Mesodermal cell (in vitro differentiated cells): ENCODE measurements at regions not wholly inside any gene's neighbourhood (a gene's known extent, or its start where the extent isn't known, plus 50 kb on each side); places are given as distances from the start of the nearest gene placed in this dataset.

Experiments used
- H3K27ac ChIP-seq: 2 replicates; pipeline ENCODE4 v1.7.0; 2013; ENCODE audit warnings: mild to moderate bottlenecking, low read depth, low read length, moderate library complexity; ENCODE audit not compliant: severe bottlenecking
- H3K36me3 ChIP-seq: 2 replicates; pipeline ENCODE4 v1.7.1; 2013; ENCODE audit warnings: mild to moderate bottlenecking, low read length, moderate library complexity; ENCODE audit not compliant: control insufficient read depth, insufficient read depth
- H3K4me1 ChIP-seq: one replicate; pipeline ENCODE4 v1.7.1; 2013; ENCODE audit warnings: mild to moderate bottlenecking, low read length; ENCODE audit not compliant: insufficient read depth, control insufficient read depth, poor library complexity, severe bottlenecking
- H3K4me3 ChIP-seq: 2 replicates; pipeline ENCODE4 v1.7.0; 2013; ENCODE audit warnings: low read length, control low read depth, mild to moderate bottlenecking; ENCODE audit not compliant: insufficient read depth, poor library complexity, severe bottlenecking; ENCODE audit errors: extremely low read depth
- H3K9me3 ChIP-seq: 2 replicates; pipeline ENCODE4 v1.7.1; 2013; ENCODE audit warnings: mild to moderate bottlenecking, low read length, moderate library complexity; ENCODE audit not compliant: control insufficient read depth
- WGBS, 2 experiments: methylation state at CpG; one replicate each; pipeline ENCODE4 v1.1.5; 2013; ENCODE audit warnings: missing lambda C conversion rate in 2 of 2; ENCODE audit not compliant: insufficient coverage in 2 of 2; 5-methylcytosine and 5-hydroxymethylcytosine counted together

DNA sequence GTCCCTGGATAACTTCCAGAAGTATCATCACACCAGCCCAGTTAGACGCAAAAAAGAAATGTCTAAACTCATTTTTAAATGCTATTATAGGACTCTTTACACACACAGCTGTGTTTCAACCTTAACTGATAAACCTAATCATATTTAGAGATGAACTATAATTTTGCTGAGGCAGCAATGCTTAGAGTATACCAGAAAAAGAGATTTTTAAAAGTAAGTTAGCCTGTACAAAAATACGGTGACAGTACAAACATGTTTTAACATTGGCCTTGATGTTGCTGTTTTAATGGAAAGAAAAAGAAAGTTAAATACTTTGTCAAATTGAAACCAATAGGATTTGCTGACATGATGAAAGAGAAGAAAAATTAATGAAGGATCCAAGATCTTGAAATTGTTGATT lies 1341.2 kb upstream of the CDH6 start:
- no peaks in the 10 kb centered on the region for H3K36me3 ChIP-seq
- no peak overlapping the region for H3K27ac ChIP-seq
- WGBS, 2 experiments, result 100% methylated on average over 2 of the region's 2 CpGs; no CpG with 5 or more reads in 1 of the 2 experiments
- no peak overlapping the region for H3K4me3 ChIP-seq
- no peaks in the 10 kb centered on the region for H3K4me1 ChIP-seq
- H3K9me3 ChIP-seq, result no peaks in the 10 kb centered on the region

DNA sequence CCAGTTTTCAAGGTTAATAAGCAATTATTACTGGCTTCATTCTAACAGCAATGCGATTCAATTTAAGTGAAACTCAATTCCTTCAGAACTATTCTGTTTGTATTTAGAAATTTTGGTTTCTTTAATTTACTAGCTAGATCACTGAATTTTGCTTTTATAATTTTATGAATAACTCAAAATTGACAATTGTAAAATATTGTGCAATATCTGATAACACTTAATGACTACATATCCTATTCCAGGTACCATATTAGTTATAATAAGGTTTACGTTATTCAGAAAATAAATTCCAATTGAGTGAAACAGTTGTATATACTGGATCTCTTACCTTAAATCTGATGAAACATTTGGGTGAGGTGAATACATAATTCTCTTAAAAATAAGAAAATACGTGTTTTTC lies 1348.3 kb upstream of the CDH6 start:
- no CpG with 5 or more reads among the region's 3 CpGs for WGBS, 2 experiments
- H3K36me3 ChIP-seq, result no peaks in the 10 kb centered on the region
- H3K4me1 ChIP-seq, result no peaks in the 10 kb centered on the region
- H3K4me3 ChIP-seq, result no peak overlapping the region
- no peaks in the 10 kb centered on the region for H3K9me3 ChIP-seq
- H3K27ac ChIP-seq, result no peak overlapping the region

DNA sequence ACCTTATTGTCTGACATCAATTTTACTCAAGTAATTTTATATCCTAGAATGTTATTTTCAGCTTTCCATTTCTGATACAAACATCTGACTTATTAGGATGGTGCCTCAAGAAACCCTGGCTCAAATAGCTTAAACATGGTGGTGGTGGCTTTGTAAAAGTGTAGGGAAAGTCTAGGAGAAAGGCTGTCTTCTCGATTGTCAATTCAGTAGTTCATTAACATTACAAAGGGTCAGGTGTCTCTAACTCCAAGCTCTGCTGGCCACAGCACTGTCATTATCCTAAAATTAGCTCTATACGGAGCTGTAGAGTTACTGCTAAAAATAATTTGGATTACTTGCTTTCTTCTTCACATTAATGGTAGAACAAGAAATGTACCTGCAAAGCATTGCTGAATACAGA lies 1360.1 kb upstream of the CDH6 start:
- Histone ChIP-seq H3K27ac (no peak overlapping the region), H3K4me1 (no peaks in the 10 kb centered on the region), H3K4me3 (no peak overlapping the region), H3K9me3 (no peaks in the 10 kb centered on the region), H3K36me3 (no peaks in the 10 kb centered on the region)
- 50% methylated on average over 1 of the region's 2 CpGs; no CpG with 5 or more reads in 1 of the 2 experiments for WGBS, 2 experiments

DNA sequence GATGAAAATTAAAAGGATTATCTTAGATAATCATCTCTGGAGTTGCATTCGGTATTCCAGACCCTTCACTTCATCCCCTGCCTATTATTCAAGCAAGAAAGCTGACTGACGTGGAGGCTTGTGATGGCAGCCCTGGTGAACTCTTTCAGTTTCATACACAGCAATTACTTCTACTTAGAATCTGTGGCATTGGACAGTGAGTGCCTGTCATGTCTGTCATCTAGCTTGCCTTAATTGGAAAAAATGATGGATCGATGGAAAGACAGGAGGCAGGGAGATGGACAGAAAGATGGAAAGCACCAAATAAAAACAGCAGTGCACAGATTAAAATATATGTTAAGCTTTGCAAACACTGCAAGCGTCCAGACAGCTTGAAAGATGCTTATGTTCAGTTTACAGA lies 1371.0 kb upstream of the CDH6 start:
- no peaks in the 10 kb centered on the region for H3K4me1 ChIP-seq
- WGBS, 2 experiments, result 91% methylated on average over 3 of the region's 4 CpGs; no CpG with 5 or more reads in 1 of the 2 experiments
- H3K27ac ChIP-seq, result no peak overlapping the region
- no peaks in the 10 kb centered on the region for H3K9me3 ChIP-seq
- H3K4me3 ChIP-seq, result no peak overlapping the region
- H3K36me3 ChIP-seq, result no peaks in the 10 kb centered on the region

DNA sequence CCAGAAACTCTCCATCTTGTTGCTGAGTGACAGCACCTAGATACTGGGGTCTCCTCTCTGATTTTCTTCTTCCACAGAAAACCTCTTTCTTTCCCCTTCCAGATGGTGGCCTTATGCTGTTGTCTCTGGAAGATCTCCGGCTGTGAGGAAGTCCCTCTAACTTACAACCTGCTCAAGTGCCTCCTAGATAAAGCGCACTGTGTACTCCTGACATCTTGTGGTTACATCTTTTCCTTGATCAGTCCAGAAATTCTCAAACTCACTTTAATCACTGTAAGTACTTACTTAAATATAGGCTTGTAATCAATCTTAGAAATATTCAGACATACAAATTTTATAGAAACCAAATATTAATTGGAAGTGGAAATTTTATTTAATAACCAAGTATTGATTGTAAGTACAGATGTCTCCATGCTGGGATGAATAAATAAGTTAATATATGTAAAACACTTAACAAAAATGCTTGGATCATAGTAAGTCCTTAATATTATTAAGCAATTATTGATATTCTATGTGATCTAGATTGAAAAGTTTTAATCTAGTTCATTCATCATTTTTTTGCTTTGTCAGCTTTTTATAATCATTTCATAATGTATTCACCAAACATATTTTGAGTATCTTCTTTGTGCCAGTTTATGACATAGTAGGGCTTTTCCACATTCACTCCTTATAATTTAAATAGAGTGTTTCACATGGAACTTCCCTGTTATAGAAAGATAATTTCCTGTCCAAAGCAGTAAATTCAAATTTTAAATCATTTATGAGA lies 1381.4 kb upstream of the CDH6 start:
- H3K27ac ChIP-seq, result no peak overlapping the region
- H3K36me3 ChIP-seq, result no peaks in the 10 kb centered on the region
- no peak overlapping the region for H3K4me3 ChIP-seq
- no peaks in the 10 kb centered on the region for H3K4me1 ChIP-seq
- WGBS, 2 experiments, result 60 to 100% methylated on average over 1 of the region's 2 CpGs
- H3K9me3 ChIP-seq, result no peaks in the 10 kb centered on the region

DNA sequence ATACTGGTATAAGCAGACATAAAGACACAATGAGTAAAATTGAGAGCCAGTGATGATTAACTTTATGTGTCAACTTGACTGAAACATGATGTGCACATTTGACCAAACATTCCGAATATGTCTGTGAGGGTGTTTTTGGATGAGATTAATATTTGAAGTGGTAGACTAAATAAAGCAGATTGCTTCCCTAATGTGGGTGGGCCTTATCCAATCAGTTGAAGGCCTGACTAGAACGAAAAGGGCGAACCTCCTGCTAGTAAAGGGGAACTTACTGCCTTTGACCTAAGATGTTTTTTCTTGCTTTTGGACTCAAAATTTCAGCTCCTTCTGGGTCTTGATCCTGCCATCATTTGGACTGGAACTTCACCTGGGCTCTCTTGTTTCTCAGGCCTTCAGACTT lies 1387.7 kb upstream of the CDH6 start:
- 90 to 96% methylated on average over 3 of the region's 3 CpGs for WGBS, 2 experiments
- Histone ChIP-seq H3K27ac (no peak overlapping the region), H3K9me3 (no peaks in the 10 kb centered on the region), H3K36me3 (no peaks in the 10 kb centered on the region), H3K4me1 (no peaks in the 10 kb centered on the region), H3K4me3 (no peak overlapping the region)

DNA sequence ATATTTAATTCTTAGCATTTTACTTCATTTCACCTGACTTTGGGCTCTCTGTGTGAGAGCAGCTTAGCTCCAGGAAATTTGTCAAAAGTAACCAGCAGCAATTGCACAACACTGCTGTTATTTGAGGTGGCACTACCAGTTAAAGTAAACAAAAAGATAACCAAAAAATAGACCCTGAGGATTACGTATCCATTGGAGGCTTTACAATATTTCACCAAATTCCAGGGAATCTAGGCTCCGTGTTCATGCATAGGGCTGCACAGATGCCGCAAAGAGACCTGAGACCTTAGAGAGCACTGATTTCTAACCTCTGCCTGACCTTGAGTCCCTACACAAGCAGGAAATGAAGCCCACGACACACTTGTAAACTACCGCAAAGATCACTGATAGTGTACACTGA lies 1392.7 kb upstream of the CDH6 start:
- Histone ChIP-seq H3K36me3 (no peaks in the 10 kb centered on the region), H3K27ac (no peak overlapping the region), H3K4me3 (no peak overlapping the region), H3K9me3 (no peaks in the 10 kb centered on the region), H3K4me1 (no peaks in the 10 kb centered on the region)
- 97 to 100% methylated on average over 3 to 5 of the region's 5 CpGs for WGBS, 2 experiments

DNA sequence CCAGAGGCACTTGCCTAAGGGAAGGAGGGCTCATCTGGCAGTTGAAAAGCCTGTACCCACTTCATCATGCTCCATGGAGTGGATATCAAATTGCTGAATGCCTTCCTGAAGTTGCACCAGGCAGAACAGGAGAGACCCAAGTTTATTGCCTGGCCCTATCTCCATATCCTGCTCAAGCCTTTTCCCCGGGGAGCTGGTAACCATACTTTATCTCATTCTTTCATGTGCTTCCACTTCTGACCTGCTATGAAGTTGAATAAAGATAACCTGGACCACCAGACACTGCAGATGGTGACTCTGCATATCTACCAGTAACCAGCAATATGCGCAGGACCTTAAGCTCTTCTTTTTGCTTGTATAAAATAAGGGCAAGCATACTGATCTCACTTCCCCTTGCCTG lies 1397.5 kb upstream of the CDH6 start:
- H3K4me3 ChIP-seq, result no peak overlapping the region
- peaks cover 4% of the 10 kb centered on the region for H3K4me1 ChIP-seq
- H3K9me3 ChIP-seq, result no peaks in the 10 kb centered on the region
- H3K27ac ChIP-seq, result no peak overlapping the region
- 80% methylated on average over 1 of the region's 2 CpGs; no CpG with 5 or more reads in 1 of the 2 experiments for WGBS, 2 experiments
- no peaks in the 10 kb centered on the region for H3K36me3 ChIP-seq

DNA sequence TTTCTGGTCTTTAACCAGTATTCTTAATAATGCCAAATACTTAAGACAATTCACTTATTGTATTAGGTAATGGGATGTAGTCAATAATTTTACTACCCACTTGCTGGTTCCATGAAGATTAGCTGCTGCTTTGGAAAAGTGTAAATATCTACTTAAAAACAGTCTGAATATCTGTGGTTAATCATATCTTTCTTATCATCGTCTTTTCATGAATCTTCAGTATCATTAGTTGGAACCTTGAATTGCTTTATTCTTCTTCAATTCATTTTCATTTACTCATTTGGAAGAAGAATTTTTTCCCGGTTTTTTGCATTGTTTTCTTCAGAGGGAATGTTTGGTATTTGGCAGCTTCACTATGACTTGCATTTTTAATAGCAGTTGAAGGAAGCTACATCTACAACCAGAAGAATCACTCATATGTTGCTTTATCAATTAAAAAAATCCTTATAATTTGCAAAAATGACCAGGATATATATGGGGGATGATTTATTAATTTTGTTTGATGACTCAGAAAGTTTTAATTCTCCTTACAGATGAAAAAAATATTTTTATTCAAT lies 1398.3 kb upstream of the CDH6 start:
- H3K4me1 ChIP-seq, result peaks cover 4% of the 10 kb centered on the region
- WGBS, 2 experiments, result no CpG with 5 or more reads among the region's 2 CpGs
- H3K27ac ChIP-seq, result no peak overlapping the region
- H3K9me3 ChIP-seq, result no peaks in the 10 kb centered on the region
- H3K36me3 ChIP-seq, result no peaks in the 10 kb centered on the region
- no peak overlapping the region for H3K4me3 ChIP-seq

DNA sequence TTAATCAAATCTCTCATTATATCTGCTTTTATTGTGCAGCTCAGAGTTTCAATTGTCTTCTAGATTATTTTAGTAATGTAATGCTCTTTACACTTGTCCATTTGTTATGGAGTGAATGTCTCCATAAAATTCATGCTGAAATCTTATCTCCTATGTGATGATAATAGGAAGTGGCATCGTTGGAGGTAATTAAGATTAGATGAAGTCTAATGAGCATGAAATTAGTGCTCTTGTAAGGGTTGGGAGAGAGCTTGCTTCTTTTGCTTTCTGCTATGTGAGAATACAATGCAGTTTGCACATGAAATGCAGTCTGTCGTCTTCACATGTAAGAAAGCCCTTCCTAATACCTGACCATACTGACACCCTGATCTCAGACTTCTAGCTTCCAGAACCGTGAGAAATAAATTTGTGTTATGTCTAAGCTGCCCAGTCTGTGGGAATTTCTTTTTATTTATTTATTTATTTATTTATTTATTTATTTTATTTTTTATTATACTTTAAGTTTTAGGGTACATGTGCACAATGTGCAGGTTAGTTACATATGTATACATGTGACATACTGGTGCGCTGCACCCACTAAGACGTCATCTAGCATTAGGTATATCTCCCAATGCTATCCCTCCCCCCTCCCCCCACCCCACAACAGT lies 1399.2 kb upstream of the CDH6 start:
- no peak overlapping the region for H3K4me3 ChIP-seq
- H3K9me3 ChIP-seq, result no peaks in the 10 kb centered on the region
- H3K27ac ChIP-seq, result no peak overlapping the region
- H3K4me1 ChIP-seq, result peaks cover 4% of the 10 kb centered on the region
- no peaks in the 10 kb centered on the region for H3K36me3 ChIP-seq
- WGBS, 2 experiments, result 50% methylated on average over 1 of the region's 5 CpGs

DNA sequence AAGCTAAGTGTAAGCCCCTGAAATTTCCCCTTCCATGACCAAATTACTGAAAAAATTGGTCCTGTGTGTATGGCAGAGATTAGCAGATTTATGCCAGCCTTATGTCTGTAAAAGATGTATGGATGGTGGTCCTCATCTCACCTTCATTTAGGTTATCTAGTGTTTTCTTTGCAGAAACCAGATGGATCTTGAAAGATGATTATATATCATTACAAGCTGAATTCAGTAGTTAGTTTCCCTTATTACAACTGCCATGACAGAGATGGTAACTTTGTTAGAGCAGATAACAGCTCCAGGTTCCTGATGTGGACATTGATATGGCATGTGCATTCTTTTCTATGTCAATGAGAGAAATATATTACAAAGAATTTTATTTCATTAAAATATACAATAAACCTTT lies 1403.2 kb upstream of the CDH6 start:
- H3K36me3 ChIP-seq, result no peaks in the 10 kb centered on the region
- H3K4me1 ChIP-seq, result peaks cover 3% of the 10 kb centered on the region
- no peak overlapping the region for H3K27ac ChIP-seq
- H3K9me3 ChIP-seq, result no peaks in the 10 kb centered on the region
- H3K4me3 ChIP-seq, result no peak overlapping the region
